Right lung (tissue), 2 donors: ENCODE measurements at regions not wholly inside any gene's neighbourhood (a gene's known extent, or its start where the extent isn't known, plus 50 kb on each side); places are given as distances from the start of the nearest gene placed in this dataset.
"Not testable (repeated sequence)": the region's sequence is repeated elsewhere in the genome, so short reads cannot be mapped to it uniquely, and the experiment has no call there.

Source experiments
- DNase-seq, 2 donors: peaks; one replicate each; pipeline ENCODE4 v3.0.0-alpha.2; 2013

DNA sequence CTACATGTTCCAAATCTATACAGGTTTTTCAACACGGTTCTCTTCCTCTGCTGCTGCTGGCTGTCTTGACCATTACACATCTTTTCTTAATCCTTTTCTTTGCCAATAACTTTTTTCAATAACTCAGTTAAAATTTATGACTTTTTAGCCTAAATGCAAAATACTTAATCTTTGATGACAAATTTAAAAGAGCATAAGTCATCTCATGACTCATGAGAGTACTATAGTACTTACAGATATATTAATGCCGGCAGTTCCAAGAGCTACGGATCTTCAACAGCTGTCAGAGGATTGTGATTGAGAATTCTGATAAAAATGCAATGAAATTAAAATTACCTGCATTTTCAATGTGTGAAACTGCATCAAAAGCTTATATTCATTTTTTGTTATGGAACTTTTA, 105.5 kb downstream of the KPNA2 start:
- no peak for DNase-seq

DNA sequence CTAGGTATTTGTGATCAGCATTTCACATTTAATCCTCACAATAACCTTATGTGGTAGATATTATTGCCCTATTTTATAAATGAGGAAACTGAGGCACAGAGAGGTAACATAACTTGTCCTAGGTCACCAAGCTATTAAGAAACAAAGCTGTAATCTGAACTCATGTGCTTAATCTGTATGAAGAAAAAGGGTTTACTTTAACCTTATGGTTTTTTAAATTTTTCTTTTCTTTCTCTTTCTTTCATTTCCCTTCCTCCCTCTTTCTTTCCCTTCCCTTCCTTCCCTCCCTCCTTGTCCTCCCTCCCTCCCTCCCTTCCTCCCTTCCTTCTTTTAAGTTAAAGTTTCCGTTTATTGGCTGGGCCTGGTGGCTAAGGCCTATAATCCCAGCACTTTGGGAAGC, 105.2 kb upstream of the AMZ2 start:
- no peak for DNase-seq

DNA sequence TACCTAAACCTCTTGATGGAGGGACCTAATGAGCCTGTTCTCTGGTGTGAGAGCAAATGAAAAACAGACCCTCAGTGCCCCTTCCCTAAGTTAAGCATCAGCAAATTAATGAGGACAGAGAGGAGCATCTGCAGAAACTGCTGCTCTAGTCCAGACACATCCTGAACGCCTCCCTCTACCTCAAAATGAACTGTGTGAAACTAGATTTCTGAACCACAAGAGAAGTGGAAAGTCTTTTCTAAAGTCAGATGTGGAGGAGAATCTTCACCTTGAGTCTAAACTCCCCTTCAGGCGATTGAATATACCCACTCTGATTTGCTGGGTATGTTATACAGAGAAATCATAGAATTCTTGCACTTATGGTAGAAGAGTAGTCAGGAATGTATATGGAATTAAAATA, 104.4 kb upstream of the AMZ2 start:
- no peak for DNase-seq

DNA sequence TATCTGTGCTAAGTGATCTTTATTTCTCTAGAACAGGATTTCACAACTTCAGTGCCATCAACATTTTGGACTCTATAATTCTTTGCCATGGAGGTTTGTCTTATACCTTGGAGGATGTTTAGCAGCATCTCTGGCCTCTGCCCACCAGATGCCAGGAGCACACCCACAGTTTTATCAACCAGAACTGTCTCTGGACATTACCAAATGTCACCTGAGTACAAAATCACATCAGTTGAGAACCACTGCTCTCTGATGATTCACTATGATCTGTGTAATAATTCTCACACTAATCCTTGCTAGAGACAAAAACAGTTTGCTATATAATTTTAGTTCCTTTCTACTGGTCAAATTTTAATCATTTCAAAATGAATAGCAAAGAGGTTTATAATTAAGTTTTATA, 102.8 kb upstream of the AMZ2 start:
- no peak for DNase-seq

DNA sequence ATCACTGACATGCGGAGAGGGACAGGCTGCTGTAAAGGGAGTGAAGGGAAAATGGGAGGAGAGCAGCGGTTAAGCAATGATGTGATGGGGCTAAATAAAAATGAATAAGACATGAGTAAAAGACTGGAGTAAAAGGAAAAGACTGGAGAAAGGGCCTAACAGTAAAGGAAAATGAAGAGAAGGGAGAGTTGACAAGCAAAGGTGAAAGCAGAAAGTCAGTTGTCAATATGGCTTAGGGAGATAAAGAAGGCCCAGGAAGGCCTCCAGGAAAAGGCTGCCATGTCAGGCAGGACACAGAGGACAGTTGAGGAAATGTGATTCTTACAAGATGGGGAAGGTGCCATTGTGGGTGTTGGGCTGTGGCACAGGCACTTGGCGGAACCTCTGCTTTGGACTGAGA, 98.9 kb upstream of the AMZ2 start:
- DNase-seq, result no peak

DNA sequence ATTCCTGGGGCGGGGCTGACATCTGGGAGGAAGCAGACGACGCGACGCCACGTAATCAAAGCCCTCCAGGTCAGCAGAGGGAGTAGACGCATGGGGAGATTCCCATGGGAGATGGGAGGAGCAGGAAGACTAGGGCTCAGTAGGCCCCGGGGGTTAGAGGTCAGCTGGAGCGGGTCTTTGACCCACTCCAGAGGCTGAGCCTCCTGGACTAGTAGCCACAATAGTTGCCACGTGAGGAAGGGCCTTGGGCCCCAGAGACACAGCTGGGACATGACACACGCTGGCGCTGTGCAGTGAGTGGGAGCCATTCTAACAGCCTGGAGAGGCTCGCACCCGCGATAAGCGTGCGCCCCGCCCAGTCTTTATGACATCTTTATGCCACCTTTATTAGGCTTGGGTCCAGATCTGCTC, 95.7 kb upstream of the AMZ2 start:
- no peak for DNase-seq

DNA sequence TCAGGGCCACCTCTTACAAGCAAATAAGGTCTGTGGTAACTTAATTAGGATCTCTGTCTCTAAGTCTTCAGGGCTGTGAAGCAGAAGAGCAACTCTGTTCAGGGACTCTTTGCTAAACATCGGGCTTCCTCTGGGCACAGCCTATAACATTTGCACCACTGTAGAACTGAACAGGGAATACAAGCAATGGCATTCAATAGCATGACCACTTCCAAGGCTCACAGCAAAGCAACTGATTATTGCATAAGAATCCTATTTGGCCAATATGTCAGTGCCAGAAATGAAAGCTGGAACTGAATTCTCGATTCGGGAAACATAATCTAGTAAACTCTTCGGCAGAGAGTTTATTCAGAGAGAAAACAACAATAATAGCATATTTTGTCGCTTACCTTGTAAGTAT, 92.2 kb upstream of the AMZ2 start:
- DNase-seq, result no peak

DNA sequence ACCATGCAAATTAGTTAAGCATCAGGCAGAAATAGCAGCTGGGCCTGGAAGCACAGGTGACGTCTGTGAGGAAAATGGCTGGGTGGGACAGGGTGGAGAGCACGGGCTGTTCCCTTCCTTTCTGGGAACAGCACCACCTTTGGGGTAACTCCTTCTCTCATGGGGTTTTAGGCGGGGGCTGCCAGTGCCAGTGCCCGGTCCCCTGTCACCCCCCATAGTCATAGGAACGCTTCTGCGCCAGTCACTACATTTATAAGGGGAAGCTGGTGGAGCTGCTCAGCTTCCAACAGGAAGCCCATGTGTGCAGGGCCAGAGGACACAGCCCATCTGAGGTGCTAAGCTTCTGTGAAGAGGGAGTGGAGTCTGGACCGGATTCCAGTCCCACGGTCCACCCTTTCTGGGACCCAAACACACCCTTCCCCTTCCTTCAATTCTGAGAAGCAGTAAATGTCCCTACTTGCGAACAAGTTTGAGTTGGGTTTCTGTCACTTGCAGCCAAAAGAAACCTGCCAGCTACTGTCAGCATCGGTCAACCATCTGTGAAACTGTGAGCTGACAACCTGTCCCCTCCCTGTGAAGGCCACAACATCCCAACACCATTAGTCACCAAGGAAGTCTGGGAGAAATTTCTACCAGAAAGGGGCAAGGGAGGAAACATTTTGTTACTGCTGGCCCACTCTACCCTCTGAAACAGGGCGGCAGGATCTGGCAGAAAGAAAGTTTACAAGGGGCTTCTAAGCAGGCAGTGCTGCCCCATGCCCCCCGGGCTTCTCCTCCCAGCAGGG, 86.0 kb upstream of the AMZ2 start:
- DNase-seq, result no peak

DNA sequence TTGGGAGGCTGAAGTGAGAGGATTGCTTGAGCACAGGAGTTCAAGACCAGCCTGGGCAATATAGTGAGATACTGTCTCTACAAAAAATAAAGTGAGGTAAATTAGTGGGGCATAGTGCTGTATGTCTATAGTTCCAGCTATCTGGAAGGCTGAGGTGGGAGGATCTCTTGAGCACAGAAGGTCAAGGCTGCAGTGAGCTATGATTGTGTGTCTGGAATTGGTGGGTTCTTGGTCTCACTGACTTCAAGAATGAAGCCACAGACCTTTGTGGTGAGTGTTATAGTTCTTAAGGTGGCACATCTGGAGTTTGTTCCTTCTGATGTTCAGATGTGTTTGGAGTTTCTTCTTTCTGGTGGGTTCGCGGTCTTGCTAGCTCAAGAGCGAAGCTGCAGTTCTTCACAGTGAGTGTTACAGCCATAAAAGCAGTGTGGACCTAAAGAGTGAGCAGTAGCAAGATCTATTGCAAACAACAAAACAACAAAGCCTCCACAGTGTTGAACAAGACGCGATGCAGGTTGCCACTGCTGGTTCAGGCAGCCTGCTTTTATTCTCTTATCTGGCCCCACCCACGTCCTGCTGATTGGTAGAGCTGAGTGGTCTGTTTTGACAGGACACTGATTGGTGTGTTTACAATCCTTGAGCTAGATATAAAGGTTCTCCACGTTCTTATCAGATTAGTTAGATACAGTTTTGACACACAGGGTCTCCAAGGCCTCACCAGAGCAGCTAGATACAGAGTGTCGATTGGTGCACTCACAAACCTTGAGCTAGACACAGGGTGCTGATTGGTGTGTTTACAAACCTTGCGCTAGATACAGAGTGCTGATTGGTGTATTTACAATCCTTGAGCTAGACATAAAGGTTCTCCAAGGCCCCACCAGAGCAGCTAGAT, 79.3 kb upstream of the AMZ2 start:
- DNase-seq, result not testable (repeated sequence)

DNA sequence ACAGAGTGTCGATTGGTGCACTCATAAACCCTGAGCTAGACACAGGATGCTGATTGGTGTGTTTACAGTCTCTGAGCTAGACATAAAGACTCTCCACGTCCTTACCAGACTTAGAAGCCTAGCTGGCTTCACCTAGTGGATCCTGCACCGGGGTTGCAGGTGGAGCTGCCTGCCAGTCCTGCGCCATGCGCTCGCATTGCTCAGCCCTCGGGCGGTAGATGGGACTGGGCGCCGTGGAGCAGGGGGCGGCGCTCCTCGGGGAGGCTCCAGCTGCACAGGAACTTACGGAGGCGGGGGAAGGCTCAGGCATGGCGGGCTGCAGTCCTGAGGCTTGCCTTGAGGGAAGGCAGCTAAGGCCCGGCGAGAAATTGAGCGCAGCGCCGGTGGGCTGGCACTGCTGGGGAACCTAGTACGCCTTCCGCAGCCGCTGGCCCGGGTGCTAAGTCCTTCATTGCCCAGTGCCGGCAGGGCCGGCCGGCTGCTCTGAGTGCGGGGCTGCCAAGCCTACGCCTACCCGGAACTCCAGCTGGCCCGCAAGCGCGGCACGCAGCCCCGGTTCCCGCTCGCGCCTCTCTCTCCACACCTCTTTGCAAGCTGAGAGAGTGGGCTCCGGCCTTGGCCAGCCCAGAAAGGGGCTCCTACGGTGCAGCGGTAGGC, 78.5 kb upstream of the AMZ2 start:
- DNase-seq, result not testable (repeated sequence)

DNA sequence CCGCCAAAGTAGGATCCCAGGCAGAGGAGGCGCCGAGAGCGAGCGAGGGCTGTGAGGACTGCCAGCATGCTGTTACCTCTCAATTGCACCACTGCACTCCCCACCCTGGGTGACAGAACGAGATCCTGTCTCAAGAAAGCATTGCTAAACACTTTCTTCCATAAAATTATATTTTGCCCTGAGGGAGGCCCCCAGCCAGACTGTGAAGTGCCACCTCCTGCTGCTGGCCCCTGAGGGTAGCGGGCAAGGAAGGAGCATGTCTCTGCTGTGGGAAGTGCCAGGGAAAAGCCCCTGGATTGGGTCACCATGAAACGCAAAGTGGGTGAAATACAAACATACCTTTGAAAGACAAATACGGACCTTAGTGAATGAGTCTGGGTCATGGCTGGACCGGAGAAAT, 78.0 kb upstream of the AMZ2 start:
- no peak for DNase-seq

DNA sequence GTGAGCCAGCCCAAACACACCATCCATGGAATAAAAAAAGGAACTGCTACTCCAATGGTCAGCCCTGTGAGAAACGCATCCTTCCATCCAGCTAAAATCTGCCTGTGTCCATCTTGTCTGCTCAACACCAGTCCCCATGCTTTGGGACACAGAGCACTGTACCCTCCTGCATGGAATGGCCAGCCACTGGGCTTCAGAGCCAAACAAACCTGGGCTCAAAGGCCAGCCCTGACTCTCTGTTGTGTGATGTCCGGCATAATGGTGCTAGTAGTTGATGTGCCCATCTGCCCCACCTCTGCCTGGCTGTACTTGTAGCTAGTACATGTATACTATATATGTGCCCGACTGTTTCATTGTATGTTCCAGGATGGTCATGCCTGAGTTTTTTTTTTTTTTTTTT, 77.6 kb upstream of the AMZ2 start:
- DNase-seq, result no peak

DNA sequence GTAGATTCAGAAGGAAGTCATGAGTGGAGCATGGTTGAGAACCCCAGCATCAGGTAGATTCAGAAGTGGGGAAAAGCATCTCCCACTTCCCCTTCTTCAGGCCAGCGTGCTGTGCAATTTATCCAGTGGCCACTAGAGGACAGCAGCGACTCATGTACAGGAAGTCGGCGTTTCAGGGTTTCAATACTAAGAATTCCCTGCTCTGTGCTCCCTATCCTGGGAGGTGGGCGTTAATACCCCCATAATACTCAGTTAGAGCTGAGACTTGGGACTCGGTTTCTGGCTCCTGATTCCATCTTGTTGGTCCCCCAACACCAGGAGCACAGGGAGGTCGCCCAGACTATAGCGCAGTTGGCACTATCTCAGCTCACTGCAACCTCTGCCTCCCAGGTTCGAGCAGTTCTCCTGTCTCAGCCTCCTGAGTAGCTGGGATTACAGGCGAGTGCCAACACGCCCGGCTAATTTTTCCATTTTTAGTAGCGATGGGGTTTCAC, 75.3 kb upstream of the AMZ2 start:
- DNase-seq, result peak; percentile 24 to 57

DNA sequence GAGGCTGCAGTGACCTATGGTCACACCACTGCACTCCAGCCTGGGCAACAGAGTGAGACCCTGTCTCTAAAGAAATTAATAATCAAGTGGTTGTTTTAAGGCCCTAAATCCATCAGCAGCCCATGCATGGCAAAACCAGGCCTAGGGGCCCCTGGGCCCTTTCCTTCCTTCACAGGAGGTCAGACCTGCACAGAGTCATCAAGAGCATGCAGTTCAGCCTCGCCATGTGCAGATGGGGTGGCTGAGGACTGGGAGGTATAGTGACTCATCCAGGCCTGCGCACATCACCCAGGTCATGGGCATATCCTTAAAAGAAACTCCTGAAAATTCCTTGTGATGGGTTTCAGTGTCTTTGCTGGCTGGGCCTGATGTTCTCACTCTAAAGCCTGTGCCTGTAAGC, 72.4 kb upstream of the AMZ2 start:
- DNase-seq, result no peak

DNA sequence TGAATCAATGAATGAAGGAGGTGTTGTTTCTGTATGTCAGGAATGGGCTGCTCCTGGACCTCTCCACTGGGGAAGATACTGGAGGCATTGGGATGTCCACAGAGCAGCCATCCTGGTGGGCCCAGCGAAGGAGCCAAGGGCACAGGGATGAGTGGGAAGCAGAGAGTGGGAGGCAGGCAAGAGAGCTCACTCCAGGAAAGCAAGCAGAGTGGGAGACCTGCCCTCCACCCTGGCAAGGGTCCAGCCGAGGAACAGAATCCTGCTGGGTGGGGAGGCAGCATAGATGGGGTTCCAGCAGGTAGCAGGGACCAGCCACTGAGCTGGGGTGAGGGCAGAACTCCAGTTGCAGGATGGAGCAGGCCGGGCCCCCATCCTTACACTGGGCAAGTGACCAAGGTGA, 71.9 kb upstream of the AMZ2 start:
- no peak for DNase-seq

DNA sequence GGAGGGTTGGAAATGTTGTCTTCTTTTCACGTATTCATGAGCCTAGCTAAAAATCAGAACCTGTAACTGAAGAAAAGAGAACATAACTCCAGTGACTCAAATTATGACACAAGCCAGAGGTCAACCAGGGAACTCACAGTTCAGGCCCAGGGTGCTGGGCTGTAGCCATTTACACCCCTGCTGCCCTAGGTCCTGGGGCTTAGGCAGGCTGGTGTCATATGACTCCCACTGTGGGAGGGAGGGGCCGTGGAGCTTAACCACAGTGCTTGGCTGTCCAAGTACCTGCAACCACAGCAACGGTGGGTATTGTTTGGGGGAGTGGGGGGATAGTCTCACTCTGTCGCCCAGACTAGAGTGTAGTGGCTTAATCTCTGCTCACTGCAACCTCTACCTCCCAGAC, 71.1 kb upstream of the AMZ2 start:
- DNase-seq, result no peak

DNA sequence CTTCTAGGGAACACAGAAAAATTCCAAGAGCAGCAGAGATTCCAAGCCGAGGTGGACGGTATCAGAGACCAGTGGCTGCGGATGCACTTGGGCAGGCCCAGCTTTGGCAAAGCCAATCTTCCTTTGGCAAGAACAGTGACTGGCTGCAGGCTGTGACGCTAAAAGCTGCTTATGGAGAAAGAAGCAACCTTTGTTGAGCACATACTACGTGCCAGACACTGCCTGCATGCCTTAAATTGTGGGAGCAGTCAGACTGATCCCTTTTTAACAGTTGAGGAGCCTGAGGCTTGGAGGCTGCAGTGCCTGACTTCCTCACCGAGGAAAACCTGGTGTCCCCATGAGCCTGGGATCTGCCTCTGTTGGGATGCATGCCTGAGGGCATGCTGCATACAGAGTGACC, 69.0 kb upstream of the AMZ2 start:
- DNase-seq, result no peak

DNA sequence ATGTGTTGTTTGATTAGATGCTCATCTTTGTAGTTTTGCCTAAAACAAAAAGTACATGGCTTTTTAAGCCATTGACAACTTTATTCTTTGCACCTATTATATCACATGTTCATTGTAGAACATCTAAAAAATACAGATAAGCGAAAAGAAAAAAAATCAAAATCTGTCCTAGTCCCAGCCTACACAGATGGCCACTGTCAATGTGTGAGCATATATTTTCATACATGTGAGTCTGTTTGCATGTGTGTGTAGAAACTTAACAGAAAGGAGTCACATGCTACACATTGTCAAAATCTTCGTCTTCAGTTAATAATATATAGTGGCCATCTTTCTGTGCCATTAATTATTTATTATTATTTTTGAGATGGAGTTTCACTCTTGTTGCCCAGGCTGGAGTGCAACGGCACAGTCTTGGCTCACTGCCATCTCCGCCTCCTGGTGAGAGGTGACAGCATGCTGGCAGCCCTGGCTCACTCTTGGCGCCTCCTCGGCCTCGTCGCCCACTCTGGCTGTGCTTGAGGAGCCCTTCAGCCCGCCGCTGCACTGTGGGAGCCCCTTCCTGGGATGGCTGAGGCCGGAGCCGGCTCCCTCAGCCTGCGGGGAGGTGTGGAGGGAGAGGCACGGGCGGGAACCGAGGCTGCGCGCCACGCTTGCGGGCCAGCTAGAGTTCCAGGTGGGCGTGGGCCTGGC, 68.5 kb upstream of the AMZ2 start:
- no peak for DNase-seq

DNA sequence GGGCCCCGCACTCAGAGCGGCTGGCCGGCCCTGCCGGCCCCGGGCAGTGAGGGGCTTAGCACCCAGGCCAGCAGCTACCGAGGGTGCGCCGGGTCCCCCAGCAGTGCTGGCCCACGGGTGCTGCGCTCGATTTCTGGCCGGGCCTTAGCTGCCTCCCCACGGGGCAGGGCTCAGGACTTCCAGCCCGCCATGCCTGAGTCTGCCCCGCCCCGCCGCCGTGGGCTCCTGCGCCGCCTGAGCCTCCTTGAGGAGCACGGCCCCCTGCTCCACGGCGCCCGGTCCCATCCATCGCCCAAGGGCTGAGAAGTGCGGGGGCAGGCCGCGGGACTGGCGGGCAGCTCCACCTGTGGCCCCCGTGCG, 67.9 kb upstream of the AMZ2 start:
- DNase-seq, result no peak

DNA sequence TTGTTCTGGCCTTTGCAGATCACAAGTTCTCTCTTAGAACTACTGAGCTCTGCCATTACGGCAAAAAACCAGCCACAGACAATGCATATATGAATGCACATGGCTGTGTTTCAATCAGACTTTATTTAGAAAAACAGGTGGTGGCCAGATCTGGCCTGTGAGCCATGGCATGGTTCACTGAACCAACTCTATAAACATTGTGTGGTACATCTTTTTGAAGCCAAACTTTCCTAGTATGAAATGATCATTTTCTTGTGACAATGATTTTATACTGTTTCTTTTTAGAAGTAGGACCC, 65.9 kb upstream of the AMZ2 start:
- no peak for DNase-seq

DNA sequence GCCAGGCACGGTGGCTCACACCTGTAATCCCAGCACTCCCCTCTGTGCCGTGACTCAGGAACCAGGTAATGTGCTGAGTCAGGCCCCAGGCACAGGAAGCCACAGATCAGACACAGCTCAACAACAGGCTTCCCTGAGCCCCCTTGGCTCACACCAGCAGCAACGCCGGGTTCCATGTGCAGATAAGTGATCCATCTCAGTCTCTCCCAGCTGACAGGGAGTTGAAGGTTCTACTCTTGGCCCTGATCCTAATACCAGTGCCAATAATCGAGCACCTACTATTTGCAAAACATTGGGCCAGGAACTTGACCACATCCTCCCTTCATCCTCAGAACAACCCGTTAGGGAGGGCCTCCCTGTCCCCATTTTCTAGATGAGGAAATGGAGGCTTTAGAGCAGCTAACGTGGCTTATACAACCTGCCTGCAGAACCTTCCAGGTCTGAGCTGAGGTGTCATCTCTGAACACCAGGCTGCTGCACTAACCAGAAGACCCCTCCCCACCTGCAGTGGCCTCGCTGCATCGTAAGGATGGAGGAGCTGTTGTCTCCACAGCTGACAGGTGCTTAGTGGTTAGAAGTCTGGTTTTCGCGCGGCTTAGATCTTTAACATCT, 64.8 kb upstream of the AMZ2 start:
- no peak for DNase-seq

DNA sequence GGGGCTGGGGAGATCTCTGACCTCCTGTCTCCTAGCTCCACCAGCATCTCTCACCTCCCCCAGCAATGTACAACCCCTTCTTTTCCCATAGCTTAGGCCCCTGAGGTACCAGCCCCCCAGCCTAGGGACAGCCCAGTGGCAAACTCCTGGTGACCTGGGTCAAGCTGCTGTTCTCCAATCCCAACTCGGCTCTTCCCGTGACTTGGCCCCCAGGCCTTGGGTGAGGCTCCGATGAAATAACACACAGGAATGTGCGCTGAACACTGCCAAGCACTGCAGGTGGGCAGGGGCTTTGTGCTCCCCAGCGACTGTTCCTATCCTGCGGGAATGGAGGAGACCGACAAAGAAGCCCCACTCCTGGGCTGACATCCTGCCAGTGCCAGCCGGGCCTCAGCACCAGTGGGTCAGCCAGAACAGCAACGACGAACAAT, 63.7 kb upstream of the AMZ2 start:
- no peak for DNase-seq
